ENCODE measurements at regions not wholly inside any gene's neighbourhood (a gene's known extent, or its start where the extent isn't known, plus 50 kb on each side); places are given as distances from the start of the nearest gene placed in this dataset.

DNA sequence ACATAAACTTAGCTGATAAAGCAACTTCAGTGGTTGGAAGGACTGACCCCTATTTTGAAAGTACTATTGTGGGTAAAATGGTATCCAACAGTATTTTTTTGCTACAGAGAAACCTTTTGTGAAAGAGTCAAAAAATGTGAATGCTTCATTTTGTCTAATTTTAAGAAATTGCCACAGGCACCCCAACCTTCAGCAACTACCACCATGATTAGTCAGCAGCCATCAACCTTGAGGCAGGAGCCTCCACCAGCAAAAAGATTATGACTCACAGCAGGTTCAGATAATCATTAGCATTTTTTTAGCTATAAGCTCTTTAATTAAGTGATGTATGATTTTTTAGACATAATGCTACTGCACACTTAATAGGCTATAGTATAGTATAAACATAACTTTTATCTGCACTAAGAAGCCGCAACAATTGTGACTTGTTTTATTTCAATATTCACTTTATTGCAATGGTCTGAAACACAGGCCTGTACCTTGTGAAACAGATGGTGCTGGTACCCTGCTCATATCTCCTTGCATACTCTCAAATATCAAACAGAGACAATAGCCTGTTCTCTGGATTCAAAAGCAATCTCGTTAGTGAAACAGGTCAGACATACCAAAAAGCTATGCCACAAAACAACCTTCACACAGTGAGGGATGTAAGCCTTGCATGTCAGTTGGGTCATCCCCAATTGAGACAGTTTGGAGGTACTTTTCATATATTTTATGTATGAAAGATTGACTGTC, 261.2 kb upstream of the FAM174A start:
- TF ChIP-seq CTCF (IDR thresholded peaks at IDR 0.05) (no peak), POLR2A (IDR thresholded peaks at IDR 0.05) (no peak)
